CD4-positive, alpha-beta T cell treated with Interleukin-4 for 4 hours (primary cell): ENCODE measurements at regions not wholly inside any gene's neighbourhood (a gene's known extent, or its start where the extent isn't known, plus 50 kb on each side); places are given as distances from the start of the nearest gene placed in this dataset.

Experiments
- DNase-seq: peaks from one replicate; pipeline ENCODE4 v3.0.0-alpha.2; 2020

- DNase-seq = peak; percentile 23
Measured at GRCh38 chr4:152010710-152011079, 249.9 kb upstream of the GATB start.

DNA sequence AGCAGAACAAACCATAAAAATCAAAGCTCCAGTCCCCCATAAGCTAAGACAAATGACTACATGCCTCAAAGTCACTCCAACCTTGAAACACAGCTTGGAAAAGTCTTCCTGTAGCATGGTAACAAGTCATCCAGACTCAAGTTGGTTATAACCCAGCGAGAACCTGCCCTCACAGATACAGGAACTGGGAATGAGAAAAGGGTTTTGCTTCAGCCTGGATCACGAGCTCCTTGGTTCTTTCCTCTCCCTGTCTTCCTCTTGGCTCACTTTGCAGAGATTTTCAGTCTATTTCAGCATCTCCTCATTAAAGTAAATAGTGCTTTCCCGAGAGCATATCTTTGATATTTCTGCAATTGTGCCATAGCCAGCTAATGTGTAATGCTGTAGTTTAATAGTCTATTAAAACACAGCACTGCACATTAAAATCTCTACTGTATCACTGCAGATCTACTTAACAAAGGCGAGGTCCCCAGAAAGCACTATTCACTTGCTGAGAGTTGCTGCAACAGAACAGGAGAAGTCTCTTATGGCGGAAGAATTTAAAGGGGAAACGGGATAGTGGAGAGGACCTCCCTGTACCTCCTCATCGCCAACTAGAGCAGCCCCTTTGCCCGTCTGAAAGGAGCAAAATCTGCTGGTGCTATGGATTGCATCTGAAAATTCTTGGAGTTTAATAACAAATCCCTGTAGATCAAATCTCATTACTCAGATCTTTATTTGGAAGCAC lies 249.3 kb upstream of the GATB start:
- DNase-seq = no peak

DNA sequence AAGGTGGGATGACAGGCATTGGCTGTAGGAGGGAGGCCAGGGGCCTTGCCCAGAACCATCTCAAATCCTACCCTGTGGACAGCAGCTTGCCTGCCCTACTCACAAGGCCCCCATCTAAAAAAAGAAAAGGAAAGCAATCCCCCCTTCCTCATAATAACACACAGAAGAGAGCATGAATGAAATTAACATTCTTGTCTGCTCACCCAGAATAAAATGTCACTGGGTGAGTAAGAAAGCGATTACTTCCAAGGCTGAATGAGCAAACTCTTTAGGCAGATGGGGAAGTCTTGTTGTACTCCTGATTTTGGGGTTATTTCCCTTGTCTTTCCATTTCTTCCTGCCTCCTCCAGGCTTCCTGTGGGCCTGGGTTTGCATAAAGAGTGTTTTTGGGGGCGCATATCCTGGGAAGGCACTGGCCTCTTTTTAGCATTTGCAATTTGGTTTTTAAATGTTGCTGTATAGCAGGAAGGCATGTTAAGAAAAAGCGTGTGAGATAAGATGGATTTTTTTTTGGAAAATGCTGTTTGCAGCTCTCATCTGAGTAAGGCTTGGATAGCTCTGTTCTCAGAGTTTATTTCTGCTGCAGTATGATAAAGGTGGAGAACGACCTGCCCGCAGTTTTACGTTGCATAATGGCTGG lies 248.3 kb upstream of the GATB start:
- no peak for DNase-seq

- DNase-seq = no peak
Measured at GRCh38 chr4:152007111-152007510, 246.3 kb upstream of the GATB start.

DNA sequence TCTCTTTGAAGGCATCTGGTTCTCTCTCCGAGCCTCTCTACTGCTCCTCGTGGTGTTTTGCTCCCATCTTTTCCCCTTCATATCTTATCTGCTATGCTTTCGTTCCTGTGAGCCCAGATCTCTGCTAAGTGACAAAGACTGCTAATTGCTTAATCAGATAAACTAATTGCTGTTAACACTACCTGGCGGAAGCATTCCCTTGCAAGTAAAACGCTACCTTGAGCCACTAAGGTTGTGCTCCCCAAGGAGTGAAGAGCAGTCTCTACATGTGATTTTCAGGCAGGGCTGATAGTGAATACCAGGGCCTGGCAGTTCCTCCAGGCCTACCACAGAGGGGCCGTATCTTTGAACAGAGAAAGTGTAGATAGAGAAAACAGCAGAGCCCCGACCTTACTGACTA lies 244.0 kb upstream of the GATB start:
- no peak for DNase-seq

GRCh38 chr4:152000518-152000917 lies 239.7 kb upstream of the GATB start:
- no peak for DNase-seq

DNA sequence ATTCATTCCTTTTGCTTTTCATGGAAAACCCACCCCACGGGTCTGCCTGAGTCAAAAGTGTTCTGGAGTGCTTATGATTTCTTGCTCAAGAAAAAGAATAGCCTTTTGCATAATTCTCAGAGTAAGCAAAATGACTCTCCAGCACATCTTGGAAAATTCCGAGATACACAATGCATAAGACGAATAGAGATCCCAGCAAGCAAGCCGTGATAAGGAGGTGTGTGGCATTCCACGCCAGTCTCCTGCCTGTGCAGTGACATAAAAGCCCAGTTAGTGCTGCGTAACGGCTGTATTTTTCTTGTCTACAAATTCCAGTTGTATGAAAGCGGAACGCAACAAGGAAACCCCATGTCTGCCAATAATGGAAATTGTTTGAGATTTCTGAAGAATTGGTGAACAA lies 237.9 kb upstream of the GATB start:
- DNase-seq = no peak

GRCh38 chr4:151997461-151997860 lies 236.7 kb upstream of the GATB start:
- no peak for DNase-seq

DNA sequence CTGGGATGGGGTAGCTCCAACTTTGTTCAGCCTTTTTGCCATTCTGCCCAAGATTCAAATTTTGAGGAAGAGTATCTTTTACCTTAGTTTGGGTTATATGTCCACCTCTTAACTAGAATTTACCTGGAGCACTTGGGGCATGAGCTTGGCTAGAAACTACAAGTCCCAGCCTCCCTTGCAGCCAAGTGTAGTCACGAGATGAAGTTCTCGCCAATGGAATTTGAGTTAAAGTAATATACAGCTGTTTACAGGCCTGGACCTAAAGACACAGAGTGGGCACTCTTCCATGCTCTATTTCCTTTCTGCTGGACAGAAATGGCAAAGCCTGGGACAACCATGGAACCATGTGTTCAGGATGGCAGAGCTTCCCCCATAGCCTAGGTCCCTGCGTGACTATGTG lies 233.6 kb upstream of the GATB start:
- DNase-seq = no peak

DNA sequence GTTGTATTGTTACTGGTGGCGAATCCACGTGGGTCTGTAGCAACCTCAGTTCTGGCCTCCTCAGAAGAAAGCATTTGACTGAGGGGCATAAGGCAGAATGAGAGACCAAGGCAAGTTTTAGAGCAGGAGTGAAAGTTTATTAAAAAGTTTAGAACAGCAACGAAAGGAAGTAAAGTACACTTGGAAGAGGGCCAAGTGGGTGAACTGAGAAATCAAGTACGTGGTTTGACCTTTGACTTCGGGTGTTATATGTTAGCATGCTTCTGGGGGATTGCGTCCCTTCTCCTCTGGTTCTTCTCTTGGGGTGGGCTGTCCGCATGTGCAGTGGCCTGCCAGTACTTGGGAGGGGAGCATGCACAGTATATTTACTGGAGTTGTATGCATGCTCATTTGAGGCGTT lies 232.7 kb upstream of the GATB start:
- no peak for DNase-seq

DNA sequence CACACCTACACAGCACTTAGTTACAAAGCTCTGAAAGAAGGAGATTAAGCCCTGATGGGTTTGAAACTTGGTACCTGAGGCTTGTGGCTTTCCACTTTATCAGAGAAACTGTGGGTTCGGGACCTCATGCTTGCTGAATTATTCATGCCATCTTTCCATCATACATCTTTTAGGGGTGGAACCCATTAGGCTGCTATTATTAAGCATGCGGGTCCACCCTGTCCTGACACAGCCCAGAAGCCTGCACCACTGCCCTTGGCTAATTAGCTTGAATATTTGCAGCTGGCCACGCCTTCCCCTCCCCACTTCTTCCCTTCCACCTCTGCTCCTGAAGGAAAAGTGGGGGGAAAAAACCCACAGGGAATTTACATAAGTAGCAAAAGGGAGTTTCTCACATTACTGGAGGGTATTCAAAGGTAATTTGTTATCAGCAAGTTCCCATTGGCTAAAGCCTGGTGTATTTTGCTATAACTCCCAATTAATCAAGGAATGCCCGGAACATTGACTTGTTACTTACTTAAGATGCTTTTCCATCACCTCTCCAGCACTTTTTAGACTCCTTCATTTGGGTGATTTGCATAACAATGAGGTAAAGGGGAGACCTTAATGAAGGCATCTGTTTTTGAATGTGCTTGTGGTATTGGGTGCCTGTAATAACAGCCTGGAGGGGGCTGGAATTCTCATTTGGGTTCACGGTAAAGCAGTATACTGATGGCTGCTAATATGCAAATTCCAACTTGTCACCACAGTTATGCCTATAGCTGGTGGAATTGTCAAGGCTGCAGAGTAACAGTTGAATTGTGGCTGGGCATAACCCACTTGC lies 231.7 kb upstream of the GATB start:
- no peak for DNase-seq

DNA sequence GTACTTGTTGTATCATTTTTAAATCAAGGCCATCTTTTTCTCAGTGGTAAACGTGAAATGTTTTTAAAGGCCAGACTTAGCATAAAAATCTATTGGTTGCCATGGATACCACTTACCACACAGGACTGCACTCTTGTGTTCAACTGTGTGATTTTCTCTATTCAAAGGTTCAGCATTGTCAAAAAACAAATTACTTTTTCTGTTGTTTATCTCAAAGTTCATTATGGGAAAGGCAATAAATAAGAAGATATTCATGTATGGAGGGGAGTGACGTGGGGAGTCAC lies 231.0 kb upstream of the GATB start:
- DNase-seq = no peak

DNA sequence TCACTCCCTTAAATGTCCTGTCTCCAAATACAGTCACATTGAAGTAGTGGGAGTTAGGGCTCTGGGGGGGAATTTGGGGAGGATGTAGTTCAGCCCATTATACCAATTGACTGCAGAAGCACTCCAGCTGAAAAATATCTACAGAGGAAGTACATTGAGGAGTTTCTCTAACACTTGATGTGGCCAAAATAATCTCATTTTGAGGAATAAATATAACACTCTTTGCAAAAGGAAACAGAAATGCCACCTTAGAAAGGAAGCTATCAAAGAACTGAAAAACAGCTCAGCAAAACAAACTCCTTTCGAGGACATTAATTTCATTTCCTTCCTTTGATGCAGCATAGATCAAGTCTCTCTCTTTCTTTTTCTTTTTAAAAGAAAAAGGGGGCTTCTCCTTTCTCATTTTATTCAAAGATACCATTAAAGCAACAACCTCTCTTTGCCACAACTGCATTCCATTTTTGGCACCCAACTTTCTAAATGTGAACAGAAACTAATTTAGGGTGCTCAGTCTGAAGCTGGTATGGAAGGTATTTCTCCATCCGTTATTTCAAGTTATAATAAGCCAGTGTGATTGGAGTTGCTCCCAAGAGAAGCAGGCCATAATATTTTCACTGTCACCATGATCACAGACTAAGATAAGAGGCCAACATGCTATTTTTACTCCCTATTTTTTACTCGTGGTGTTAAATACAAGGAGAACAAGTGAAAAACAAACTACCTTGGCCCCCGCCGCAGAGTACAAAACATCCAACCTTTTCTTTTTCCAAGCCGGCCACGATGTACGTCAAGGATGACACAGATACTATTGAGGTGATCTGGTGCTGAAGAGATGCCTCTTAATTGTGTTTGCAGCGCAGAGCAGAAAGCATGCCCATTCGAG lies 230.4 kb upstream of the GATB start:
- peak; percentile 24 for DNase-seq

DNA sequence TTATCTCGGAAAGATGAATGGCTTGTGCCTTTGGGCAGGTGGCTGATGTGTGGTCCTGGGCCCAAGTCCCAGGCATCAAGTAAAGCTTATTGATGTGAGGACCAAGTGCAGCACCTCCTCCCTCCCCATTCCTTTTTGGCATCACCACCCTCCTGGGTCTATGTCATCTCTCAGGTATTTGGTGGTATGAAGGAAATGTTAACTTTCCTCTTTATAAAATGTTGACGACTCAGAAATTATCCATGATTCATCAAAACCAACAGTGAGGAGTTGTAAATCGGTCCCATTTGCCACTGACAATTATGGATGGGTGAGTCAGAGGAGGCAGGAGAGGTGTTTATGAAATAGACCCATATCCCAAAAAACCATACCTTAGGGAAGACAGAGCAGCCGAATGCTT lies 229.4 kb upstream of the GATB start:
- DNase-seq = no peak

DNA sequence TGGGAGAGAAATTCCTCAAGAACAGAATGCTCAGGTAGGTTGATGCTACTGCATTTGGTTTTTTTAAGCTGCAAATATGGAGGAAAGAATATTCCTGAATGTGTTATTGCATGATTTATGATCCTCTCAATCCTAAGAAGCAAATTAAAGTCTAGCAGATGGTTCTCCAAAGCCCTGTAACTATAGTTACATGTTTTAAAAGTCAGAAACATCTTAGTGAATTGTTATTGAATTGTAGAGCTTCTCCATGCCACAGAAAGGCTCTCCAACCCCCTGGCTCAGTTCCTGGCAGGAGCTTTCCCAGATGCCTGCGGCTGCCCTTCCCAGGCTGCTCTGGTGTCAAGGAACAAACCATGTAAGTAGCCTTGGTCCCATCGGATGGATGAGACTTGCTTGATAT lies 227.8 kb upstream of the GATB start:
- DNase-seq = no peak

GRCh38 chr4:151987606-151988005 lies 226.8 kb upstream of the GATB start:
- DNase-seq = no peak

GRCh38 chr4:151983854-151984253 lies 223.0 kb upstream of the GATB start:
- DNase-seq = no peak

- no peak for DNase-seq
Measured at GRCh38 chr4:151979819-151980218, 219.0 kb upstream of the GATB start.

DNA sequence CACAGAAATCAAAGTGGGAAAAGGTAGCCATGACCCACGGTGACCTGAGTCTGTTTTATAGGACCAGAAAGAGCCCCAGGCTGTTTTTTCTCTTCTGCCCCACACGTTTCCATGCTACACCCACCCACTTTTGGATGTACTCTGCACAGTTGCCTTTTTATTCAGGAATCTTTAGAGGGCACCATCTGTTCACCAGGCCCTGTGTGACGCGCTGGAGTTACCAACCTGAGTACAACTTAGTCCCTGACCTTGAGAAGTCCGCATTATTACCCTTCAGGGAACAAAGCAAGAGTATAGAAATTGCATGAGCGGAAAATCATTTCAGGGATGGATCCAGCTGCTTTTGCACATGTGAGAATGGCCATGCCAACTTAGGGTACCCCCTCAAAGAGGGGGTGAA lies 207.8 kb upstream of the GATB start:
- no peak for DNase-seq

- no peak for DNase-seq
Measured at GRCh38 chr4:151967074-151967473, 206.3 kb upstream of the GATB start.

DNA sequence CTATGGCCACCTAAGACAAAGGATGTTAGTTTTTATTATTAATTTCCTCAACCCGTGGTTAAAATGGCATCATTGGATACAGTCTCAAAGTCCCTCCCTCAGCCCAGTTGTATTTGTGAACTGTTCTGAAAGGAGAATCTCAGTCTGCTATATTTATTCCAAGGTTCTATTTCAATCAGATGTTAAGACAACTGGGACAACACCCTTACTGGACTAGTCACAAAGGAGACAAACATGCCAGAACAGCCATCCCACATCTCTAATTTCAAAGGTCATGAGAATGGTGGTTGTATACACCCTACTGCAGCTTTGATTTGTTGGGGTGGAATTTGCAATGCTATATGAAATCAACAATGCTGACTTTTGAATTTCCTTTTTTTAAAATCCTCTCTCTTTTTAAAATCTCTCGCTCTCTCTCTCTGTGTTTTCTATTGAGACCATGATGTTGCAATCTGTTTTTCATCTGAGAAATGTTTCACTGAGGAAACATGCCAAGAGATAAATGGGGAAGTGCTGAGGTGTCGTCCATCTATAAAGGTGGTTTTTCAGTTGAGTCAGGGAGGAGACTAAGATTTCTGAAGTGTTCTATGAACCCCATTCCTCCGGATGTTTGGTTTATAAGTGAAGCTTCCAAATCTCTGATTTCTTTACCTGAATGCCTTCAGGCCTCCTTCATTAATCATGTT lies 201.5 kb upstream of the GATB start:
- no peak for DNase-seq

GRCh38 chr4:151961456-151961855 lies 200.6 kb upstream of the GATB start:
- DNase-seq = no peak
